ENCODE measurements at regions not wholly inside any gene's neighbourhood (a gene's known extent, or its start where the extent isn't known, plus 50 kb on each side); places are given as distances from the start of the nearest gene placed in this dataset.
A peak's percentile ranks its signal among the peaks of the same experiment; 100 is the strongest.

- no peak overlapping the region for H3K27ac ChIP-seq
- H3K27me3 ChIP-seq: no peaks in the 10 kb centered on the region
- TF ChIP-seq CTCF (IDR thresholded peaks at IDR 0.05): no peak
- ATAC-seq: no peak
- DNase-seq: peak in 1 of 4 donors; percentile 17
- peaks cover 0 to 13% of the 10 kb centered on the region in 2 donors for H3K4me1 ChIP-seq
- H3K36me3 ChIP-seq: no peaks in the 10 kb centered on the region
- intact Hi-C loops (cut with DNase I): no loop called here
- H3K4me3 ChIP-seq: no peak overlapping the region
- H3K9me3 ChIP-seq: peaks cover 0 to 10% of the 10 kb centered on the region in 2 donors
These were observed 70.5 kb downstream of the KLF6 start for GRCh38 chr10:3714531-3714930.

DNA sequence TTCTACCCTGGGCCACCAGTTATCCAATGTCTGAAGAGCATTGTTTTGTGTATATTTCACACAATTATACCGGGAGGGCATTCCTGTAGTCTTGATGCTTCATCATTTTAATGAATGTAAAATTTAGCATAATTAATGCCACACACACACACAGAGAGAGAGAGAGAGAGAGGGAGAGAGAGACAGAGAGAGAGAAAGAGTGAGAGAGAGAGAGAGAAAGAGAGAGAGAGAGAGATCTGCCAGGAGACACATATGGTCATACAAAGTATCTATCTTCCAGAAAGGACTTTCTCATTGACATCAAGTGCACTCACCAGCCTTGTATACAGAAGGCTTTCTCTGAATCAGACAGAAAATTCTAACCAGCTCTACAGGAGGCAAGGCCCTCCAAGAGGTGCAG, 72.3 kb downstream of the KLF6 start:
- TF ChIP-seq CTCF (IDR thresholded peaks at IDR 0.05): no peak
- H3K27ac ChIP-seq: no peak overlapping the region
- intact Hi-C loops (cut with DNase I): no loop called here
- H3K36me3 ChIP-seq: no peaks in the 10 kb centered on the region
- H3K4me1 ChIP-seq: peaks cover 0 to 13% of the 10 kb centered on the region in 2 donors
- no peak overlapping the region for H3K4me3 ChIP-seq
- H3K27me3 ChIP-seq: no peaks in the 10 kb centered on the region
- DNase-seq: no peak
- ATAC-seq: no peak
- peaks cover 0 to 10% of the 10 kb centered on the region in 2 donors for H3K9me3 ChIP-seq

DNA sequence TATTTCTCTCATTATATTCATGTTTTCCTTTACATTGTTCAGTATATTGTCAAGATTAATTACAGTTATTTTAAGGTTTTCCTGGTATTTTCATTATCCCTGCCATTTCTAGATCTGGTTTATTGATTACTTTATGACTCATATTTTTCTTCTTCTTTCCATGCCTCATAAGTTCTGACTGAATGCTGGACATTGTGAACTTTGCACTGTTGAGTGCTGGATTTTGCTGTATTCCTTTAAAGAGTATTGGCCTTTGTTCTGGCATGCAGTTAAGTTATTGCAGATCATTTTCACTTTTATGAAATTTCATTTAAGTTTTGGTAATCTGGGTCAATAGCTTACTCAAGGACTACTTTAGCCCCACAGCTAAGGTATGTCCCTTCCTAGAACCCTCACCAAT, 73.1 kb downstream of the KLF6 start:
- H3K4me3 ChIP-seq: no peak overlapping the region
- no peaks in the 10 kb centered on the region for H3K36me3 ChIP-seq
- intact Hi-C loops (cut with DNase I): no loop called here
- peaks cover 0 to 10% of the 10 kb centered on the region in 2 donors for H3K9me3 ChIP-seq
- ATAC-seq (no peak), DNase-seq (no peak)
- peaks cover 0 to 13% of the 10 kb centered on the region in 2 donors for H3K4me1 ChIP-seq
- TF ChIP-seq CTCF (IDR thresholded peaks at IDR 0.05): no peak
- H3K27me3 ChIP-seq: no peaks in the 10 kb centered on the region
- no peak overlapping the region for H3K27ac ChIP-seq

DNA sequence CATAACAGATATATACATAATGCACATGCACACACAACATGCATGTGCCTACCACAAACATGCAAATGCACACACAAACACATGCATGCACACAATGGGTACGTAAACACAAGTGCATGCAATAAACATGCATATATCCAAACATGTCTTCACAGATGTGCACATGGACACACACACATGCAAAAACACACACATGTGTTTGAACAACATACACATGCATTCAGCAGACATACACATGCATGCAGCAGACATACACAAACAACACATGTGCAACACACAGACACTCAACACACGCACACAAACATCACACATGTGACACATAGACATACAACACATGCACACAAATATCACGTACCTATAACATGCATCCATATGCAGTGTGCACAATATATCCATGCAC, 74.2 kb downstream of the KLF6 start:
- H3K36me3 ChIP-seq: no peaks in the 10 kb centered on the region
- peaks cover 0 to 13% of the 10 kb centered on the region in 2 donors for H3K4me1 ChIP-seq
- H3K27me3 ChIP-seq: no peaks in the 10 kb centered on the region
- H3K9me3 ChIP-seq: peaks cover 0 to 10% of the 10 kb centered on the region in 2 donors
- no peak overlapping the region for H3K27ac ChIP-seq
- intact Hi-C loops (cut with DNase I): no loop called here
- ATAC-seq (no peak), DNase-seq (no peak)
- TF ChIP-seq CTCF (IDR thresholded peaks at IDR 0.05): no peak
- no peak overlapping the region for H3K4me3 ChIP-seq

GRCh38 chr10:3709456-3710060, 75.5 kb downstream of the KLF6 start:
- intact Hi-C loops (cut with DNase I): no loop called here
- ATAC-seq (no peak), DNase-seq (no peak)
- Histone ChIP-seq H3K4me1 (peaks cover 0 to 3% of the 10 kb centered on the region in 2 donors), H3K4me3 (no peak overlapping the region), H3K36me3 (no peaks in the 10 kb centered on the region), H3K27me3 (no peaks in the 10 kb centered on the region), H3K9me3 (peaks cover 0 to 10% of the 10 kb centered on the region in 2 donors), H3K27ac (no peak overlapping the region)
- no peak for TF ChIP-seq CTCF (IDR thresholded peaks at IDR 0.05)
